ENCODE measurements at regions not wholly inside any gene's neighbourhood (a gene's known extent, or its start where the extent isn't known, plus 50 kb on each side); places are given as distances from the start of the nearest gene placed in this dataset.
A peak's percentile ranks its signal among the peaks of the same experiment; 100 is the strongest.
"Not testable (repeated sequence)": the region's sequence is repeated elsewhere in the genome, so short reads cannot be mapped to it uniquely, and the experiment has no call there.

DNA sequence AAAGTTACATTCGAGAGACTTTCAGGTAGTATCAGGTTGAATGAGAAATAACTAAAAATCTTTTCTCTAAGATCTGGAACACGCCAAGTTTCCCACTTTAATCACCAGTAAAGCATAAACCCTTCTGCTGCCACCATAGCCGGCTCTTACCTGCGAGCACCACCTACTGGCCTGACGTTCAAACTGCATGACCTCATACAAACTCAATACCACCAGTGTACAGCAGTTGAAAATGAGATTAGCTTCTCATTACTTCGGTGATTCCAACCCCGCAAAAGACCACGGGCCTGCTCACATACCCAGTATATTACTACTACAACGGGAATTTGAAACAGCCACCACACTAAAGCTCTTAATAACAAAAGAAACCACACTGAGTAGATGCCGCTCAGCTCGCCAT lies 1191.2 kb downstream of the TMEM121 start:
- not testable (repeated sequence) for H3K9me3 Mint-ChIP-seq (ENCODE audit: unreplicated experiment); H3K79me2 ChIP-seq (ENCODE audit: insufficient read depth, low read length); H3K9ac ChIP-seq (ENCODE audit: low read length); H3K27ac Mint-ChIP-seq (ENCODE audit: unreplicated experiment); H3K4me1 Mint-ChIP-seq (ENCODE audit: low read depth, unreplicated experiment); H3K36me3 ChIP-seq (ENCODE audit: insufficient read depth, low read length); H3K4me1 ChIP-seq (ENCODE audit: insufficient read depth, low read length); H3K4me2 ChIP-seq (ENCODE audit: low read length); H3K9me3 ChIP-seq (ENCODE audit: insufficient read depth, low read depth, low read length); H3K27ac ChIP-seq (ENCODE audit: low read depth, low read length); H4K20me1 ChIP-seq (ENCODE audit: insufficient read depth, low read length); H3K36me3 Mint-ChIP-seq (ENCODE audit: low read depth, unreplicated experiment); H3K27me3 ChIP-seq (ENCODE audit: insufficient read depth, low read length); FAIRE-seq; DNase-seq (ENCODE audit: low read depth); H3K4me3 ChIP-seq (ENCODE audit: insufficient read depth, low read depth, low read length); H2AFZ ChIP-seq (ENCODE audit: low read depth, low read length); H3K27me3 Mint-ChIP-seq (ENCODE audit: low read depth, unreplicated experiment); H3K4me3 Mint-ChIP-seq (ENCODE audit: unreplicated experiment)
- peak; percentile 8 for TF ChIP-seq CTCF (IDR thresholded peaks at IDR 0.05; ENCODE audit: insufficient read depth, low read depth, low read length)

GRCh38 chr14:106719880-106720279 lies 1193.5 kb downstream of the TMEM121 start:
- H3K27me3 ChIP-seq (ENCODE audit: insufficient read depth, low read length); H3K4me1 Mint-ChIP-seq (ENCODE audit: low read depth, unreplicated experiment); H3K4me1 ChIP-seq (ENCODE audit: insufficient read depth, low read length); H3K9ac ChIP-seq (ENCODE audit: low read length); H3K36me3 Mint-ChIP-seq (ENCODE audit: low read depth, unreplicated experiment); H3K4me3 ChIP-seq (ENCODE audit: insufficient read depth, low read depth, low read length); H4K20me1 ChIP-seq (ENCODE audit: insufficient read depth, low read length); H3K27ac Mint-ChIP-seq (ENCODE audit: unreplicated experiment); H3K27me3 Mint-ChIP-seq (ENCODE audit: low read depth, unreplicated experiment); H3K4me2 ChIP-seq (ENCODE audit: low read length); H3K36me3 ChIP-seq (ENCODE audit: insufficient read depth, low read length); H3K27ac ChIP-seq (ENCODE audit: low read depth, low read length); DNase-seq (ENCODE audit: low read depth); H3K9me3 ChIP-seq (ENCODE audit: insufficient read depth, low read depth, low read length); H3K79me2 ChIP-seq (ENCODE audit: insufficient read depth, low read length); H3K9me3 Mint-ChIP-seq (ENCODE audit: unreplicated experiment); H3K4me3 Mint-ChIP-seq (ENCODE audit: unreplicated experiment); FAIRE-seq; H2AFZ ChIP-seq (ENCODE audit: low read depth, low read length): not testable (repeated sequence)

GRCh38 chr14:106721926-106722325 lies 1195.5 kb downstream of the TMEM121 start:
- H2AFZ ChIP-seq (ENCODE audit: low read depth, low read length); DNase-seq (ENCODE audit: low read depth); H3K9ac ChIP-seq (ENCODE audit: low read length); H3K36me3 ChIP-seq (ENCODE audit: insufficient read depth, low read length); H3K4me3 Mint-ChIP-seq (ENCODE audit: unreplicated experiment); H3K27ac Mint-ChIP-seq (ENCODE audit: unreplicated experiment); FAIRE-seq; H3K27me3 Mint-ChIP-seq (ENCODE audit: low read depth, unreplicated experiment); H3K4me3 ChIP-seq (ENCODE audit: insufficient read depth, low read depth, low read length); H3K36me3 Mint-ChIP-seq (ENCODE audit: low read depth, unreplicated experiment); H3K27ac ChIP-seq (ENCODE audit: low read depth, low read length); H3K4me1 ChIP-seq (ENCODE audit: insufficient read depth, low read length); H3K4me2 ChIP-seq (ENCODE audit: low read length); H4K20me1 ChIP-seq (ENCODE audit: insufficient read depth, low read length); H3K9me3 ChIP-seq (ENCODE audit: insufficient read depth, low read depth, low read length); H3K79me2 ChIP-seq (ENCODE audit: insufficient read depth, low read length); H3K27me3 ChIP-seq (ENCODE audit: insufficient read depth, low read length); H3K4me1 Mint-ChIP-seq (ENCODE audit: low read depth, unreplicated experiment); H3K9me3 Mint-ChIP-seq (ENCODE audit: unreplicated experiment): not testable (repeated sequence)

DNA sequence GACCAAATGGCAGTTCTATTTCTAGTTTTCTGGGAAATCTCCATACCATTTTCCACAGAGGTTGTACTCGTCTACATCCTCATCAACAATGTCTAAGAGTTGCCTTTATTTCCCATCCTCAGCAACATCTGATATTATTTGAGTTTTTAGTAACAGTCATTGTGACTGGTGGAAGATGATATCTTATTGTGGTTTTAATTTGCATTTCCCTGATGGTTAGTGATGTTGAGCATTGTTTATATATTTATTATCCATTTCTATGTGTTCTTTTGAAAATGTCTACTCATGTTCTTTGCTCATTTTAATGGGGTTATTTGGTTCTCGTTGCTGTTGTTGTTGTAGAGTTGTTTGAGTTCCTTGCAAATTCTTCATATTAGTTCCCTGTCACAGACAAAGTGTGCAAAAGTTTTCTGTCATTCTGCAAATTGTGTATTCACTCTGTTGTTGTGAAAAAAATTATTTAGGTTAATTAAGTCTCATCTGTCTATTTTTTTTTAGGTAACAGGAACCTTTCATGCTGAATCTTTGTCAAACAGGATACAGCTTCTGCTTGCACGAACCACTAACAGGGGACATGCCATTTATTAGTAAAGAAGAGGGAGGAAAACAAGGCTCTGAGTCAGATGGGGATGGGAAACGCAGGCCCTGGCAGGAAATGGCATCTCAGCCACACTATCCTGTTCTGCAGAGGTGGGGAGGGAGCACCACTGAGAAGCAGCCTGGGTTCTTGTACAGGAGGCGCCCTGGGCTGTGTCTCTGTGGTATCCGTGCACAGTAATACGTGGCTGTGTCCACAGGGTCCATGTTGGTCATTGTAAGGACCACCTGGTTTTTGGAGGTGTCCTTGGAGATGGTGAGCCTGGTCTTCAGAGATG lies 1196.7 kb downstream of the TMEM121 start:
- not testable (repeated sequence) for H3K27me3 Mint-ChIP-seq (ENCODE audit: low read depth, unreplicated experiment); FAIRE-seq; H3K27ac ChIP-seq (ENCODE audit: low read depth, low read length); H3K4me3 Mint-ChIP-seq (ENCODE audit: unreplicated experiment); H3K4me1 ChIP-seq (ENCODE audit: insufficient read depth, low read length); H3K36me3 ChIP-seq (ENCODE audit: insufficient read depth, low read length); H3K27ac Mint-ChIP-seq (ENCODE audit: unreplicated experiment); H2AFZ ChIP-seq (ENCODE audit: low read depth, low read length); DNase-seq (ENCODE audit: low read depth); H3K27me3 ChIP-seq (ENCODE audit: insufficient read depth, low read length); H3K9me3 ChIP-seq (ENCODE audit: insufficient read depth, low read depth, low read length); H3K9ac ChIP-seq (ENCODE audit: low read length); H3K4me2 ChIP-seq (ENCODE audit: low read length); H3K9me3 Mint-ChIP-seq (ENCODE audit: unreplicated experiment); H4K20me1 ChIP-seq (ENCODE audit: insufficient read depth, low read length); H3K4me3 ChIP-seq (ENCODE audit: insufficient read depth, low read depth, low read length); H3K4me1 Mint-ChIP-seq (ENCODE audit: low read depth, unreplicated experiment); H3K79me2 ChIP-seq (ENCODE audit: insufficient read depth, low read length); H3K36me3 Mint-ChIP-seq (ENCODE audit: low read depth, unreplicated experiment)

DNA sequence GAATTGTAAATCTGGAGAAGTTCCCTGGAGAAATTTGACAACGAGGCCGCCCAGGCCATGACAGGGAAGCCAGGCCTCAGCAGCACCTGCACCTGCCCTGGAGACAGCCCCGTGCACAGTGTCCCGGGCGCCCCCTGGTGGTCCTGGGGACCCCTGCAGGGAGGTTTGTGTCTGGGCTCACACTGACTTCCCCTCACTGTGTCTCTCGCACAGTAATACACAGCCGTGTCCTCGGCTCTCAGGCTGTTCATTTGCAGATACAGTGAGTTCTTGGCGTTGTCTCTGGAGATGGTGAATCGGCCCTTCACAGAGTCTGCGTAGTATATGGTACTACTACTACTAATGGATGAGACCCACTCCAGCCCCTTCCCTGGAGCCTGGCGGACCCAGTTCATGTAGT lies 1201.6 kb downstream of the TMEM121 start:
- DNase-seq (ENCODE audit: low read depth); H3K36me3 Mint-ChIP-seq (ENCODE audit: low read depth, unreplicated experiment); H3K27ac Mint-ChIP-seq (ENCODE audit: unreplicated experiment); H3K4me1 Mint-ChIP-seq (ENCODE audit: low read depth, unreplicated experiment); H3K9me3 ChIP-seq (ENCODE audit: insufficient read depth, low read depth, low read length); H3K4me2 ChIP-seq (ENCODE audit: low read length); H3K79me2 ChIP-seq (ENCODE audit: insufficient read depth, low read length); H3K4me3 Mint-ChIP-seq (ENCODE audit: unreplicated experiment); H3K36me3 ChIP-seq (ENCODE audit: insufficient read depth, low read length); H3K27me3 ChIP-seq (ENCODE audit: insufficient read depth, low read length); H2AFZ ChIP-seq (ENCODE audit: low read depth, low read length); H3K27ac ChIP-seq (ENCODE audit: low read depth, low read length); H3K4me3 ChIP-seq (ENCODE audit: insufficient read depth, low read depth, low read length); FAIRE-seq; H4K20me1 ChIP-seq (ENCODE audit: insufficient read depth, low read length); H3K27me3 Mint-ChIP-seq (ENCODE audit: low read depth, unreplicated experiment); H3K9ac ChIP-seq (ENCODE audit: low read length); H3K9me3 Mint-ChIP-seq (ENCODE audit: unreplicated experiment); H3K4me1 ChIP-seq (ENCODE audit: insufficient read depth, low read length): not testable (repeated sequence)
